HG03521 (cell line): ENCODE measurements at regions not wholly inside any gene's neighbourhood (a gene's known extent, or its start where the extent isn't known, plus 50 kb on each side); places are given as distances from the start of the nearest gene placed in this dataset.
"Not testable (repeated sequence)": the region's sequence is repeated elsewhere in the genome, so short reads cannot be mapped to it uniquely, and the experiment has no call there.

ENCODE experiments used
- ATAC-seq: cut with Tn5 transposase; IDR thresholded peaks from one replicate; pipeline ENCODE4 v1.9.1; 2021; ENCODE audit warnings: mild to moderate bottlenecking, moderate library complexity; ENCODE audit not compliant: unreplicated experiment

DNA sequence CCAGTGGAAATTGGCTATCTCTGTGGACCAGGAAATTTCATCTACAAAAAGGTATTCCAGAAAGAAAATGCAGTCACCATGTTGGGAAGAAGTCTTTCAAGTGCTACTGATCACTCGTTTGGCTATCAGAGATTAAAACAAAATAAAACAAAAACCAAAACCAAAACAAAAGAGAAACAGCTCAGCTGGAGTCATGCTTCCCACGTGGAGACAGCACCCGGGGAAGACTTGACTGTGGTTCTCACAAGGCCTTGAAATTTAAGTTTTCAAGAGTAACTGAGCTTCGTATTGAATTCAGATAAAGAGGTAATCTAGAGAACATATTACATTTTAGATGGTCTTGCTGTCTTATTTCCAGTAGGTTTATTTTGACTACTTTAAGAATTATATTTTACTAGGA, 2264.5 kb downstream of the ARAP2 start:
- ATAC-seq, result not testable (repeated sequence)

DNA sequence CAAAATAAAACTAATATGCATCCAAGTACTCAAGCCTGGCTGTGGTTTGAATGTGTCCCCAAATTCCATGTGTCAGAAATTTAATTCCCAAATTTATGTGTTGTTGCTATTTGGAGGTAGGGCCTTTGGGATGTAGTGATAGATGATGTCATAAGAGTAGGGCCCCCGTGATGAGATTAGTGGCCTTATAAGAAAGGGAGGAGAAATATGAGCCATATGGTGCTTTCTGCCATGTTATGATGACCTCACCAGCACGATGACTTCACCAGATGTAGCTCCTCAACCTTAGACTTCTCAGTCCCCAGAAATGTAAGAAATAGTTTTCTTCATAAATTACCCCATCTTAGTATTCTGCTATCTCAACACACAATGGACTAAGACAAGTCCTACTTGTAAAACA, 2264.0 kb downstream of the ARAP2 start:
- ATAC-seq, result no peak

DNA sequence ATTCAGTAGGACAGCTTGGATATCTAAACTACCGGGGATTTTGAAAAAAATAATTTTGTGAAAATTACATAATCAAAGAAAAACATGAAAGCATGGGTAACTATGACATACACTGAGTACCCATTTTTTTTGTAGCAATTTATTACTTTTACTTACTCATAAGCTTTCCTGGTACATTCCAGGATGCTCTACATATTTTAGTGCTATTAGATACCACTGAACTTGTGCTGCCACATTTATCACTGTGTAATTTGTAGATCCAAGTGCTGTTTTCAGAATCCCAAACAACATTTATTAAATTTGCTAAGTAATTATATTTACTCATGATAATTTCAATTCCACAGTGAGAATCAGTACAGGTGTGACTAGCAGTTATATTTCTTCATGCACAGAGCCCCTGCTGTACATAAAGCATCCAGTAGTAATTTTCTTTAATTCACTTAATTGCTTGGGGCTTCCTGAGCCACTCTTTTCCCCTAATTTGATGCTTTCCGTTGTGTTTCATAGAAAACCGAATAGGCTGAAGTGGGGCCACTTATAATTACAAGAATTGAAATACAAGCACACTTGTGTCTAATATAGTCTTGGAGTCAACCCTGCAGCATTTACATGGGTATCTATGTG, 2254.4 kb downstream of the ARAP2 start:
- no peak for ATAC-seq

DNA sequence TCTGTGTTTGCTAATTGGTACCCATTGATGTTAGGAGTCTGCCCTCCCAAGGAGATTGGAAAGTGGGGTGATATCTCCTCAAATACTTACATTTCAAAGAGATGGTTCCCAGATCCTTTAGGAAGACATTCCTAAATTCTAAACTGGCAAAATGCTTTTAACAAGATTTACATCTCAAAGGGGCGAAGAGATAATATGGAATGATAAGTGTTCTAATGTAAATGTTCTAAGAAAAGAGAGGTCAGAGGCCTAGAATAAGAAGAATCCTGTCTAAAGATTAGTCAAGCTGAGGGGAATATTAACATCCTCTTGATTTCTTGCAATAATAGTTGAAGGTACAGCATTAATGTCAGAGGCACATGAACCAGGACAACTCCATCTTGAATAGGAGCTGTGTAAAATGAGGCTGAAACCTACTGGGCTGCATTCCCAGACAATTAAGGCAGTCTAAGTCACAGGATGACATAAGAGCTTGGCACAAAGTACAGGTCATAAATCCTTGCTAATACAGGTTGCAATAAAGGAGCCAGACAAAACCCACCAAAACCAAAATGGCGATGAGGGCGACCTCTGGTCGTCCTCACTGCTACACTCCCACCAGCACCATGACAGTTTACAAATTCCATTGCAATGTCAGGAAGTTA, 2248.1 kb downstream of the ARAP2 start:
- ATAC-seq, result no peak

DNA sequence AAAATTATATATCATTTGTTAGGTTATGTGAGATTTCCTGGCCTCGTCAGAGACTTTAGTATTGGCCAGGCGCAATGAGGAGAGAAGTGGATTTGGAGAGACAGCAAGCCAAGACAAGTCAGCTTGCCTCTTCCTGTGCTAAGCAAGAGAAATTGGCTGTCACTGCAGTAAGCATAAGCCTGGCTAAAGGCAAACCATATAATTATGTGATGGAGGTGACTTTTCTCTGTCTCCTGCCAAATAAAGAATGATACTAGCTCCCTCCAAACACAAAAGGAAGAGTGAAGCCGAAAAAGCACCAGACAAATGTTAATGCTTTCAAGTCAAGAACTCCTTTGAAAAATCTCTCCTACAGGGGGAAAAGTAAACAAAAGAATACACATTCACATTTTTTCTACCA, 2246.0 kb downstream of the ARAP2 start:
- no peak for ATAC-seq

GRCh38 chr4:34000356-34000755, 2244.0 kb downstream of the ARAP2 start:
- no peak for ATAC-seq

DNA sequence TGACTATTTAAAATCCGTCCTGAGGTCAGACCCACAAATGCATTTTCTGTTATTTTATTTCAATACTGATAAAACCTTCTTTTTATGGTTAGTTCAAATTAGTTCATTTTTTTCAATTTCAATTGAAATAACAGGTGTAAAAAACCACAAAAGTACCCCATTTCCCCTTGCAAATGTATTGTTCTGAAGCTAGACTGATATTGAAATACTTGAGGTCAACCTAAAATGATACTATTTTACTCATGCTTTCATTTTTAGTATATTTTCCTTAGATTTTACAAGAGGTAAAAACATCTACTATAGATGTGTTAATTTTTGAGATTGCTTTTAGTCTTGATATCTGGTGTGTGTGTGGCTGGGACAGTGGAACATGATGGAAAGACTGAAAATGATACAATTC, 2237.8 kb downstream of the ARAP2 start:
- not testable (repeated sequence) for ATAC-seq

DNA sequence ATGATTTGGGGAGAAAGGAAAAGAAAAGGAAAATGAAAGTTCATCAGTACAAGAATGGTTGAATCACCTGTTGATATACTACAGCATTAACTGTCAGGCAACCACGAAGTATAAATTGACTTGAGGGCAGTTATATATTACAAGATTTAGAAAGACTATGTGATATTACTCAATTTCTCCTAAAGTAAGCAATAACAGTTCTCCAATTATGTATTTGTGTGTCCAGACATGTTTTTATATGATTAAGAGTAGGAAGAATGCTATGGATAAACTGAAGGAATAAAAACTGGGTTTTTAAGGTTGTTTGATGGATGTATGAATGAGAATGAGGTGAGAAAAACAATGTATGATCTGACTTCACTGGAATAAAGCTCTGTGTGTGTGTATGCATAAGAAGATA, 2234.4 kb downstream of the ARAP2 start:
- ATAC-seq, result no peak

DNA sequence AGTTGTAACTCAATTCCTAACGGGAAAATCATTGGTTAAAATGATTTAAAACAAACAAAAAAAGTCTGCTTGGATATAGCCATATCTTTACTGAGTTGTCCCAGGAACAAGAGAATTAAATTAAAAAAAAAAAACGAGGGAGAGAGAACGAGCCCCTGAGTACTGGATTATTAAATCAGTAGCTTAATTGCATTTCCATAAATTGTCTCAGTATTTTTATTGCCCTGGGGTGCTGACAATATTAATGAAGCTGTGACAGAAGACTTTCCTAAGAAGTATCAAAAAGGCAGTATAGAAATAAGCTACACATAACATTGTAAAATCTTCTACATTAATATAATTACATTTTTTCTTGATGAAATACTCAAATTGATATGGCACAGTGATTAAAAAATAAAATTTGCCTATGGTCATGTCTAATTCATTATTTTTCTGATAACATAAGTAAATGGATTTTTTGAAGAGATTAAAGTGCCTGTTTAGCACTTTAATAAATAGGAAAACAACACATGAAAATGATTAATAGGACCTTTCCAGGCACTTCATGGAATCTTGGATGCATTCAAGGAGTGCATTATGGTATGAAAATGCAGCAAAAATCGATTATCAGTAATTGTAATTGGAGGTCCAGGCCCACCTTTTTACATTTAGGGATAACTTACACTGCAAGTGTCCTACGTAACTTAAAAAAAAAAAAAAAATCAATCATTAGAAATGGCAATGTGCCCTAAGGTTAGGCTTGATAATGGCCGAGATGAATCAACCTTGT, 2233.4 kb downstream of the ARAP2 start:
- no peak for ATAC-seq

GRCh38 chr4:34035225-34035624, 2209.1 kb downstream of the ARAP2 start:
- no peak for ATAC-seq

DNA sequence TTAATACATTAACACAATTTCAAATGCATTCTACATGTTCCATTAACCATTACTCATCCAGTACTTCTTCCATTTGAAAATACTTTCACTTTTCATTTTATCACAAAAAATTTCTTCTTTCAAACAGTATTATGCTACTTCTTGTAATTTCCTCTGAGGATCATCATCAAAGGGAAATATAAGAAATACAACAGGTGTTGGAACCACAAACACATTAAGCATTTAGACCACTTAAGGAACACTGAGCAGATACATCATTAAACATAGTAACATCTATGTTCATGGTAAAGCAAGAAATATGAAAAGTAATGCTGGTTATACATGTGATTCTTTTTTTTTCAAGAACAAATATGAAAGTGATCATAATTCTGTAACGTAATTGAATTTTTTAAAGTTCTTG, 2207.0 kb downstream of the ARAP2 start:
- ATAC-seq, result no peak

DNA sequence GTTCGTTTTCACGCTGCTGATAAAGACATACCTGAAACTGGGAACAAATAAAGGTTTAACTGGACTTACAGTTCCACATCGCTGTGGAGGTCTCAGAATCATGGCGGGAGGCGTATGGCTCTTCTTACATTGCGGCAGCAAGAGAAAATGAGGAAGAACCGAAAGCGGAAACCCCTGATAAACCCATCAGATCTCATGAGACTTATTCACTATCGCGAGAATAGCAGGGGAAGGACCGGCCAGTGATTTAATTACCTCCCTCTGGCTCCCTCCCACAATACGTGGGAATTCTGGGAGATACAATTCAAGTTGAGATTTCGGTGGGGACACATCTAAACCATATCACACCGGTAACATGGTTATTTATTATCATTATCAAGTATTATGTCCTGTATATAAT, 2204.5 kb downstream of the ARAP2 start:
- no peak for ATAC-seq

GRCh38 chr4:34043131-34043530, 2201.2 kb downstream of the ARAP2 start:
- ATAC-seq, result no peak

GRCh38 chr4:34046580-34046979, 2197.7 kb downstream of the ARAP2 start:
- ATAC-seq, result no peak

GRCh38 chr4:34047363-34047762, 2197.0 kb downstream of the ARAP2 start:
- ATAC-seq, result no peak

DNA sequence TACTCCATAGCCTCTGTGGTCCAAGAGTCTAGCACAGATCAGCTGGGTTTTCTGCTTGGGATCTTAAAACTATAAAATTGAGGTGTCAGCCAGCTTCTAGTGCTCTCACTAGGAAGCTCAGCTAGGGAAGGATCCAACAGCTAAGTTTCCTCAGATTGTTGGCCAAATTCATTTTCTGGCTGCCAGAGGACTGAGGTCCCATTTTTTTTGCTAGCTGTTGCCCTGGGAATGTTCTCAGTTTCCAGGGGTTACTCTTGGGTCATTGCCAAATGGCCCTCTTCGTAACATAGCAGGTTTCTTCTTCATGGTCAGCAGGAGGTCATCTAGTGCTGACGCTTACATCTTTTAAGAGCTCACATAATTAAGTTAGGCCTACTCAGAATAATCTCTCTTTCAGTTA, 2178.2 kb downstream of the ARAP2 start:
- ATAC-seq, result no peak

DNA sequence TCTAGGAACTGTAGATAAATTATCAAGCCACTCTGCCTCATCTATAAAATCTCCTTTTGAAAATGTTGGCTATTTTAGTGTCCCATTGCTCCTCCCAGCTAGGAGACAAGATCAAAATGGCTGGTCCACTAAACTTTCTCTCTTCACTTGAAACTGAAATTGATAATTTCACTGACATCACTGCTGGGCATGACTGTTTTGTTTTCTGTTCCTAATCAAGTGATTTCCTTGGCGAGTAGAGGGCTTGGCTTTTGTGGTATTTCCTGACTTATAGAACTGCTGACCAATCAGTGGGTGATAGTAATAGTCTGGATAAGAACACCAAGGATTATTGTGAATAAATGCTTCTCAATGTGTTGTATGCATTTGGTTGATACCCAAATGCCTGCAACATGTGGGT, 2152.9 kb downstream of the ARAP2 start:
- ATAC-seq, result no peak

DNA sequence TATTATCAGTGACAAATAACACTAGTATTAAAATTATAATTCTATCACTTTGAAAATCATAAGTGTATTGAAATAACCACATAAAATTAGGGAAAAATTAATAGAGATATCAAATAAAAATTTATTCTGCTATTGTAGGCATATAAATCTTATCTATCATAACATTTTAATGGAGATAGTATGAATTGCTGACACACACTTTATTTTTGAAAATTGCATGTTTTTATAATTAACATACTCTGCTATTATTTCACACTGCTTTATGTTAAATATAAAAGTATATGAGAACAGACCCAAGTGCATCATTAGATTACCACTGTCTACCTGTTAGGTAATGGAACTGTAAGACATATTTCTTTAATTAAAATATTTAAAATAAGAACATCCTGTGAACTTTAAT, 2150.2 kb downstream of the ARAP2 start:
- no peak for ATAC-seq

GRCh38 chr4:34105311-34105710, 2139.0 kb downstream of the ARAP2 start:
- ATAC-seq, result no peak

- no peak for ATAC-seq
Measured at GRCh38 chr4:34108391-34108790, 2135.9 kb downstream of the ARAP2 start.

DNA sequence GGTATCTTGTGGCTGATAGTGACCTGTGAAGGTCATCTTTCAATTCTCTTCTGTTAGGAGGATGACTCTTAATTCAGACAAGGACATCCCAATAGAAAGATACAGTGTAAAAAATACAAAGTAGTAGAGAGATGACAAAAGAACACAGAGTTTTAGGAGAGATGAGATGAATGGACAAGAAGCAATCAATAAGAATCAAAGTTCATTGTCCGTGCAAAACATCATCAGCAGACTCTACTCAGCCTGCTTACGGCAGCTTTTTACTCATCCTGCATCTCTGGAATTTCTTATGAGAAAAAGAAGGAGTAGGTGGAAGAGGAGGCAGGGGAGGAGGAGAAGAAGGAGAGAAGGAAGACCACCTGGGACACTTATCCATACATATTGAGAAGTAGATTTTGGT, 2131.7 kb downstream of the ARAP2 start:
- no peak for ATAC-seq

- no peak for ATAC-seq
Measured at GRCh38 chr4:34138385-34138784, 2105.9 kb downstream of the ARAP2 start.
